ENCODE measurements at regions not wholly inside any gene's neighbourhood (a gene's known extent, or its start where the extent isn't known, plus 50 kb on each side); places are given as distances from the start of the nearest gene placed in this dataset.

DNA sequence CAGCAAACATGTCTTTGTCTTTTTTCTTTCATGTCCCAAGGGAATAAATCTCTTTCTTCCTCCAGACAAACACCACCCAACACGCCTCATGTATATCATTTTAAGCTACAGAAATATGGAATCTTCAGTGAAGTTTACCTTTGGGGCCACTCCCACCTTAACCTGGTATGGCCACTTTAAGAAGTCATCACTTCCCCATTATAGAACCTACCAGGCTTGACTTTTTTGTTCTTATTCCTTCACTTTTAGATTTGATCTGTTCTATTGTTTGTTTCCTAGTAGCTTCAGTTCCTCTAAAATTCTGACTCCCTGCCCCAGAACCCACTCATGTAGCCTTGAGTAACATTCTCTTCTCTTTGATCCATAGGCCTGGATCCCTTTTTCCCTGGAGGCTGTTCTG is 226.3 kb downstream of the HLX start:
- no peak for DNase-seq (ENCODE audit: low read depth)

DNA sequence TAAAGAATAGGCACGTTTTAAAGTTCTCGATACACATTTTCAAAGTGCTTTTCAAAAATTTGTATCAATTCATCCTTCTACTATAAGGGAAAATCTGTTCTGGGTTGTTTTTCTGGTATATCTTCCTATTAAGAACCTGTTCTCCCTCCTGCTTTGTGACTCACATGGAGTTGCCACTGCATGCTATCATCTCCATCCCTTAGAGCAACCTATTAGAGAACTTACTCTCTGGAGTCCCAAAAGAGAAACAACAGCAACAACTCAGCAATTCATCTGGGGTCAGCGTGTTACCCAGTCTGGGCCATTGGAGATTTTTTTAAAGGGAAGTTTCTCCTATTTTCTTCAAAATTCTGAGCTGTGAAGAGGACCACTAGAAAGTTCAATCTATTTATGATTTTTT is 227.4 kb downstream of the HLX start:
- no peak for DNase-seq (ENCODE audit: low read depth)

- no peak for DNase-seq (ENCODE audit: low read depth)
Measured at GRCh38 chr1:221109930-221110329, 230.7 kb downstream of the HLX start.

GRCh38 chr1:221117133-221117532 is 237.9 kb downstream of the HLX start:
- DNase-seq (ENCODE audit: low read depth), result no peak

GRCh38 chr1:221117548-221117951 is 238.3 kb downstream of the HLX start:
- no peak for DNase-seq (ENCODE audit: low read depth)

- DNase-seq (ENCODE audit: low read depth), result no peak
Measured at GRCh38 chr1:221118176-221118937, 239.1 kb downstream of the HLX start.

DNA sequence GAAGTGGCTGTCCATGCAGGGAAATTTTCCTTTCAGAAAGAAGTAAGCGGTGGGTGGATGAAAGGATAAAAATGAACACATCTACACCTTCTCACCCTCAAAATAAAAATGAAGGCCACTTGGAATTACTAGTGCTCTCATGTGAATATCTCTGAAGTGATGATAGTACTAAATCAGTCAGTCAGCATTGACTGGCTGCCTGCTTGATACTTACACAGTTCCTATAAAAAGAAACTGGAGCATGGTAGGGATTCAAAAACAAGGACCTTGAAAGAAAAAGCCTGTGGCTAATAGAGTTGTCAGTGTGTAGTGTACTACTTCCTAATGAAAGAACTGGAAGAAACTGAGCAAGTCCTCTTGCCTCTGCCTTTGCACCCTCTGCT is 239.7 kb downstream of the HLX start:
- DNase-seq (ENCODE audit: low read depth), result no peak

DNA sequence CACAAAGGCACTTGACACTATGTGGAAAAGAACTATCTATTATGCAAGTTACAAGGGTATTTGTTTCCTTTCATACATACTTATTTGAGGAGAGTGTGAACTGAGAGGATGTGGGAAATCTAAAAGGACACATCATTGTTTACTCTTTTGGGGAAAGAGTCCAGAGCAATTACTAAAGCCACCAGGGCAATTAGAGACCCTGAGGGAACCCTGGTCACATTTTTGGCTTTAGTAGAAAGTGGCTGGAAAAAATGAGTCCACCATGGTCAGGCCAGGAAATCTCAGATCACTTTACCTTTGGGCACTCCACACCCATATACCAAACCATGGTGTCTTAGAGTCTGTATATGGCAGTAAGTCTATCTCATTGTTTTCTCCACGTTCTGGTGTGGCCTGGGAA is 243.3 kb downstream of the HLX start:
- no peak for DNase-seq (ENCODE audit: low read depth)

DNA sequence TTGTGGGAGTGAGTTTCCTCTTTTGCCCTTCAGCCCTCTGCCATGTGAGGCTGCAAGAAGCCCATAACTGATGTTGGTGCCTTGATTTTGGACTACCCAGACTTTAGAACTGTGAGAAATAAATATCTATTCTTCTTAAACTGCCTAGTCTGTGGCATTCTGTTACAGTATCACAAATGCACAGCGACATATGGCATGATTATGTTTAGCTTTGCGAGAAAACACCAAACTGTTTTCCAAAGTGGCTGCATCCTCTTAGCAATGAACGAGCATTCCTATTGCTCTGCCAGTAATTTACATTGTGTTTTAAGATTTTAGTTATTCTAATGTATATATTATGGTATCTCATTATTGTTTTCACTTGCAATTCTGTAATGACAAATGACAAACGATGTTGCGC is 246.7 kb downstream of the HLX start:
- DNase-seq (ENCODE audit: low read depth), result no peak

DNA sequence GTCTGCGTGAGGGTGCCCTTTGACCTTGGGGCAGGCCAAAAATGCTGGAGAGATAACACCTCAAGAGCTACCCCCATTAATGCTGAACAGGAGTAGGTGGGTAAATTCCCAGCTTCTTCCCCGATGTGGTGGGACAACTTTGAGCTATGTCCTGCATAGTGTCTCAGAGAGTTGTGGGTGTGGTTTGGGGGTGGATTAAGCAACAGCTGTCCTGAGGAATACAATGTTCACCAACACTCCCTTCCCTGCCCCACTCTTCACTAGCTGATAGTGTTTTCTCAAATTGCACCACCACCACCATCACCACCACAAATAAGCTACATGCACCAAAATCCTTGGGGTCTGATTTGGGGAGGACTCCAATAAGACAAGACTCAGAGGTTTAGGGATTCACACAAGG is 258.4 kb downstream of the HLX start:
- no peak for DNase-seq (ENCODE audit: low read depth)

DNA sequence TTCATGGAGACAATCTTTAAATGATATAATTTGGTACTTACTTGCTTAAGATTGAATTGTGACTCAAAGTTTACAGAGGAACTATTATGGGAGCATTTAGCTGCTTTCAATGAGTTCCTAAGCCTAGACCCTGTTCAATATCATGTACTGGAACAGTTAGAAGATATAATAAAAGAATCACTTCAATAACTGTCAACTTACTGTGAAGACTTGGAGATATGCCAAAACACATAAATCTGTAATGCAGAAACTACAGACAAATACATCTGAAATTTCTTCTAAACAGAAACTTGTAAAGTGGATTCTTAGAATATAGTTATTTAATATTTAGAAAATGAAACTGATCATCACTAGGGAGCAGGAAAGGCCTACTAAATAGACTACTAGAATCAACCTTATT is 259.3 kb downstream of the HLX start:
- no peak for DNase-seq (ENCODE audit: low read depth)

DNA sequence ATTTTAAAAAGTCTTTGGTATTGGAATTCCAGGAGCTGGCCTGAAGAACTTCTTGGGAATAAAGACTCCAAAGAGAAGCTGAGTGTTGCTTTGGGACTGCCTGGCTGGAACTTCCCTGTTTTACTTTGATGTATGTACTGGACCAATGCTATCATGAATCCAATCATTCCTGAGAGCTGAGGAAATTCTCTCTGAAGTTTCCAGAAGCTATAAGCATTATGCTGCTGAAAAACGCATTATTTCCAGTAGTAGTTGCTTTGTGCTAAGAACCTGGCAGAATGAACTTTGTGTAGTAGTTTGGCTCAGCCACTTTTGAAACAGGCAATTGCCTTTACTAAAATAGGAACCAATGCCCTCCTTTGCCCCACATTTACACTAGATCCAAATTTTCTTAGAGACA is 260.7 kb downstream of the HLX start:
- no peak for DNase-seq (ENCODE audit: low read depth)

DNA sequence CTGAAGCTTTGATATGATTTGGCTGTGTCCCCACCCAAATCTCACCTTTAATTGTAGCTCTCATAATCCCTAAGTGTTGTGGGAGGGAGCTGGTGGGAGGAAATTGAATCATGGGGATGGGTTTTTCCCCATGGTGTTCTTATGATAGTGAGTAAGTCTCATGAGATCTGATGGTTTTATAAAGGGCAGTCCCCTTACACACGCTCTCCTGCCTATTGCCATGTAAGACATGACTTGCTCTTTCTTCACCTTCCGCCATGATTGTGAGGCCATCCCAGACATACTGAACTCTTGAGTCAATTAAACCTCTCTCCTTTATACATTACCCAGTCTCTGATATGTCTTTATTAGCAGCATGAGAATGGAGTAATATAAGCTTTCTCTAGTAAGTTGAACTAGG is 261.9 kb downstream of the HLX start:
- DNase-seq (ENCODE audit: low read depth), result no peak

DNA sequence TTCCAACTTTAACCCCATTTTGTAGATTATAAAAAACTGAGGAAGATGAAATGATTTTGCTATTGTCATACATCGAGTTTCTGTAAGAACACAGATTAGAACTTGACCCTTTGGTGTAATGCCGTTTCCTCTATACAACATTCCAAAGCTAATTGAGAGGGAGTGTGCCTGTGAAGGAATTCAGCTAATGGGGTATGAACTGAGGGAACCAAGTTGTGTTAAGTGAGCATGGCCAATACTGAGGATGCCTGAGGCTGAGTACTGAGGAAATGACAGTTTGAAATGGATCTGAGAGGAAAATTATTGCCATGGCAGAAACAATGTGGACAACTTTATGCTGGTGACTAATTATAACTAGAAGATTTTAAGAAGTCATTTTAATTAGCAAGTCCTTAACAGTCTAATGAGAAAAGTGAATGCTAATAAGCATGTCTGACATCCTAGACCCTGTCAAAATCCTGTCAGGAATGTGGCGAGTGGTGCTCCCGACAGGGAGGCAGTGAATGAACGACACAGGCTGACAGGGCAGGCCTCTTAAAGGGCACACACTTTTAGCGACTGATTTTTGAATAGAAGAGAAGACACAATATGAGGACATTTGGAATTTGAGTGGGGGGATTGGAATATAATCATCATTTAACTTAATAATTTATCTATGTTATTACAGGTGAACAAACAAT is 262.5 kb downstream of the HLX start:
- DNase-seq (ENCODE audit: low read depth), result no peak

- DNase-seq (ENCODE audit: low read depth), result no peak
Measured at GRCh38 chr1:221148660-221149059, 269.4 kb downstream of the HLX start.

- no peak for DNase-seq (ENCODE audit: low read depth)
Measured at GRCh38 chr1:221149111-221149510, 269.9 kb downstream of the HLX start.

DNA sequence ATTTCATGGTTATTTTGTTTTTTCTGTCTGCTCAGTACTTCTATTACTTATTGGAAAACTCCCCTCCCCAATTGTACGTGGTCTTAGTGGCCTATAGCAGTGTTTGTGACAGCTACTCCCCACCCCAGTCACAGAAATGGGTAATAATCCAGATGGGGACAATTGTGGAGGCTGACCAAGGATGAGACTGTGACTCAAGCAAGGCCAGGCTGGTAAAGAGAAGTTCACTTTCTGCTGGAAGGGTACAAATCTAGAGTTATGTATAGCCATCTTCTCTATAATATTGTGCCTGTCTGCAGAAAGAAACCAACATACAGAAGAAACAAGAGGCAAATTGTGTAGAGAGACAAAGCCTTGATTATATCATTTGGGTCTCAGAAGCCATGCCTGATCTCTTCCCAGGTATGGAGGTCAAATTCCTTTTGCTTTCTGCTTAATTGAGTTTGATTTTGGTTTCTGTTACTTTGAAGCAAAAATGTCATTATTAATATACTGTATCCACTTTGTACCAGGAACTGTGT is 270.4 kb downstream of the HLX start:
- no peak for DNase-seq (ENCODE audit: low read depth)

DNA sequence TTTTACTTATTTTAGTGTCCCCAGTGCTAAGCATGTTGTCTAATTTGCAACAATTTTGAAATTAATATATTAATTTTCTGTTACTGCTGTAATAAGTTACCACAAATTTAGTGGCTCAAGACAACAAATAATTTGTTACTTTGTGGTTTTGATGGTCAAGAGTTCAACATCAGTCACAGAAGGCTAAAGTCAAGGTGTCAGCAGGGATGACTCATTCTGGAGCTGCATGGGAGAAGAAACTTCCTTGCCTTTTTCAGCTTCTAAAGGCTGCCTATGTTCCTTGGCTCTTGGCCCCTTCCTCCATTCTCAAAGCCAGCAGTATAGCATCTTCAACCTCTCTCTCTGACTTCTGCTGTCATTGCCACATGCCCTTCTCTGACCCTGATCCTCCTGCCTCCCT is 271.8 kb downstream of the HLX start:
- no peak for DNase-seq (ENCODE audit: low read depth)

- no peak for DNase-seq (ENCODE audit: low read depth)
Measured at GRCh38 chr1:221154932-221155331, 275.7 kb downstream of the HLX start.

DNA sequence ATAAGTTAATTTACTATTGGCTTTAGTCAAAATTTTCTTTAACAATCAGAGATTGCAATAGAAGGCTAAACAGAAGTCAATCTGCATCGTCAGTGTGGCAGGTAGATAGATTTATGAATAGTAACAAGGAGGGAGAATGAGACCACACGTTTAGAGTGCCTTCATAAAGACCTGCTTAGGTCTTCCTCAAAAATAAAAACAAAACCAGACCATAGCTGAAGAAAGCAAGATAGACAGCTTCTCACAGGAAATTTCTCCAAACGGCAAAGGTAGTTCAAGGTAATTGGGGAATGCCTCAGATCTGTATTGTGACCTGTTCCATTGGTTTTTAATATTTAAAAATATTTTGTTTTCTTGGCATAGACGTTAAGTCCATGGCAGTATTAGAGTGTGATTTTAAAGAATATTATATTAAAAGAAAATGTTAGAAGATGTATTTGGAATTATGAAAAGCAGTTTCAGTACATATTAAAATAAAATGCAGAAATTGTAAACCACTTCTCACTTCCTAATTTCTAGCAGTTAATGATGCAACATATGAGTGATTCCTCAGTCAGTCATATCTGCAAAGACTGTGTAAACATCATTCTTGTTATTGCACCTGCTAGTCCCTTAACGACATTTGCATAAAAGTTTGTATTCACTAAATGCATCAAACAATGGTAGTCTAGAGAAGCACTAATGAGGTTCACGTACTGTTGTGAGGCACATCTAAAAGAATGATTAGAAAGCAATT is 278.0 kb downstream of the HLX start:
- no peak for DNase-seq (ENCODE audit: low read depth)

DNA sequence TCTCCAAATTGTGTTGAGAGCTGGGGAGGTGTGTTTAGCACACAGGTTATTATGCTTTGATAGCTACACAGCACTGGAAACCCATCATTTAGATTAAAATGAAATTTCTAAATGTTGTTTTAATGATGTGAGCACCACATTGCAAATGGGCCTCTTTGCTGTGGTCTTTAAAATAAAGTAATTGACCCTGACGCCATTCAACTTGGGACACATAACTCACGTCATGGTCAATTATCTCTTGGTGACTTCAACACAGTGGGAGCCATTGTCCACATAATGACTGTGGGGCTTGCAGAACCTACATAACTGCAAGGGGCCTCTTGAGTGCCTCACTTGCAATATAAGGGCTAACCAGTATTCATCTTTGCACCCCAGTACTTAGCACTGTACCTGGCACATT is 280.4 kb downstream of the HLX start:
- no peak for DNase-seq (ENCODE audit: low read depth)

DNA sequence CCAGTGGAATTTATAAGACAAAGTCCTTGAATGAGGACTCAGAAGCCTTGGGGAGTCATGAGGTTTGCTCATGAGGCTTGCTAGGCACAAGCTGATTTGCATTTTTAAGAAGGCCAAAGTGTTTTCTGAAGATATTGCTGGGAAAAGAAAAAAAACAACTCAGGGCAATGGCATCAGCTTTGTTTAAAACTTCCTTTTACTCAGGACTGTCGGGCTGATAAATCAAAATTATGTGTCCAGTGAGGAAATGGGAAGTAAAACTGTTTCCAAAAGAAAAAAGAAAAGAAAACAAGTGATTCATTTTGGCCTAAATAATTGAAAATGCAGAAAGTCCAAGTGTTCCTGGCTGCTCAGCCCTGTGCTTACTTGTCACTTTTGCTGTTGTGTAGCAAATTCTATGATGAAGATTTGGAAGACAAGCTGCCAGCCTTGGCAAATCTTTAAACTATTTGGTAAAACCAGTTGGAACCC is 282.4 kb downstream of the HLX start:
- DNase-seq (ENCODE audit: low read depth), result no peak

GRCh38 chr1:221162352-221162751 is 283.1 kb downstream of the HLX start:
- DNase-seq (ENCODE audit: low read depth), result no peak

Measured in stimulated activated CD8-positive, alpha-beta memory T cell treated with anti-CD3 and anti-CD28 coated beads, Interleukin-4, amount 100 ng/mL, for 24 hours (primary cell).